ENCODE measurements at regions not wholly inside any gene's neighbourhood (a gene's known extent, or its start where the extent isn't known, plus 50 kb on each side); places are given as distances from the start of the nearest gene placed in this dataset.

- no peaks in the 10 kb centered on the region for H3K27me3 ChIP-seq (ENCODE audit: control insufficient read depth, insufficient read depth, low read length)
- ATAC-seq (no peak), DNase-seq (ENCODE audit: low read depth, low spot score) (no peak)
- no peaks in the 10 kb centered on the region for H3K9me3 ChIP-seq (ENCODE audit: control insufficient read depth, insufficient read depth, low read depth, low read length)
- no peak overlapping the region for H3K4me3 ChIP-seq (ENCODE audit: low read depth in 2 of 2, low read length in 2 of 2)
- no peaks in the 10 kb centered on the region for H3K36me3 ChIP-seq (ENCODE audit: control insufficient read depth, insufficient read depth, low read length)
- intact Hi-C loops (cut with micrococcal nuclease; ENCODE audit: unreplicated experiment) (no loop called here), in situ Hi-C loops (cut with HindIII; ENCODE audit: low pct_unique_long_range_greater_than_20kb, low sequenced_read_pairs) (no loop called here)
- BruUV-seq (replicated peaks), result no TSS peak
- CTCF ChIA-PET, result no interaction called here
- TF ChIP-seq SIN3A (IDR thresholded peaks at IDR 0.05; ENCODE audit: borderline replicate concordance, insufficient read depth, low read depth, low read length), result no peak
- TF ChIP-seq REST (IDR thresholded peaks at IDR 0.05; ENCODE audit: insufficient read depth in 1 of 2, low read depth in 2 of 2, low read length in 1 of 2), result no peak
- TF ChIP-seq, protein P1, sequence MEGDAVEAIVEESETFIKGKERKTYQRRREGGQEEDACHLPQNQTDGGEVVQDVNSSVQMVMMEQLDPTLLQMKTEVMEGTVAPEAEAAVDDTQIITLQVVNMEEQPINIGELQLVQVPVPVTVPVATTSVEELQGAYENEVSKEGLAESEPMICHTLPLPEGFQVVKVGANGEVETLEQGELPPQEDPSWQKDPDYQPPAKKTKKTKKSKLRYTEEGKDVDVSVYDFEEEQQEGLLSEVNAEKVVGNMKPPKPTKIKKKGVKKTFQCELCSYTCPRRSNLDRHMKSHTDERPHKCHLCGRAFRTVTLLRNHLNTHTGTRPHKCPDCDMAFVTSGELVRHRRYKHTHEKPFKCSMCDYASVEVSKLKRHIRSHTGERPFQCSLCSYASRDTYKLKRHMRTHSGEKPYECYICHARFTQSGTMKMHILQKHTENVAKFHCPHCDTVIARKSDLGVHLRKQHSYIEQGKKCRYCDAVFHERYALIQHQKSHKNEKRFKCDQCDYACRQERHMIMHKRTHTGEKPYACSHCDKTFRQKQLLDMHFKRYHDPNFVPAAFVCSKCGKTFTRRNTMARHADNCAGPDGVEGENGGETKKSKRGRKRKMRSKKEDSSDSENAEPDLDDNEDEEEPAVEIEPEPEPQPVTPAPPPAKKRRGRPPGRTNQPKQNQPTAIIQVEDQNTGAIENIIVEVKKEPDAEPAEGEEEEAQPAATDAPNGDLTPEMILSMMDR (IDR thresholded peaks at IDR 0.05), result no peak
- no peak for TF ChIP-seq POLR2AphosphoS5 (IDR thresholded peaks at IDR 0.05; ENCODE audit: low read depth, low read length)
- TF ChIP-seq TCF7L2 (IDR thresholded peaks at IDR 0.05; ENCODE audit: low read depth, low read length), result no peak
- POLR2A ChIA-PET, result no interaction called here
- no peak overlapping the region for H3K27ac ChIP-seq (ENCODE audit: low read length)
- H3K4me1 ChIP-seq (ENCODE audit: control insufficient read depth, insufficient read depth, low read length), result no peaks in the 10 kb centered on the region
Observed at GRCh38 chr13:76647550-76647949, 238.7 kb downstream of the KCTD12 start.

GRCh38 chr13:76646946-76647345 is 239.3 kb downstream of the KCTD12 start:
- no peaks in the 10 kb centered on the region for H3K4me1 ChIP-seq (ENCODE audit: control insufficient read depth, insufficient read depth, low read length)
- no peaks in the 10 kb centered on the region for H3K36me3 ChIP-seq (ENCODE audit: control insufficient read depth, insufficient read depth, low read length)
- TF ChIP-seq TCF7L2 (IDR thresholded peaks at IDR 0.05; ENCODE audit: low read depth, low read length) (no peak), REST (IDR thresholded peaks at IDR 0.05; ENCODE audit: insufficient read depth in 1 of 2, low read depth in 2 of 2, low read length in 1 of 2) (no peak), POLR2AphosphoS5 (IDR thresholded peaks at IDR 0.05; ENCODE audit: low read depth, low read length) (no peak), SIN3A (IDR thresholded peaks at IDR 0.05; ENCODE audit: borderline replicate concordance, insufficient read depth, low read depth, low read length) (no peak)
- TF ChIP-seq, protein P1 (IDR thresholded peaks at IDR 0.05), result no peak
- H3K9me3 ChIP-seq (ENCODE audit: control insufficient read depth, insufficient read depth, low read depth, low read length), result no peaks in the 10 kb centered on the region
- BruUV-seq (replicated peaks), result no TSS peak
- no peak for ATAC-seq
- ChIA-PET POLR2A (no interaction called here), CTCF (no interaction called here)
- intact Hi-C loops (cut with micrococcal nuclease; ENCODE audit: unreplicated experiment), result no loop called here
- no peak for DNase-seq (ENCODE audit: low read depth, low spot score)
- H3K27me3 ChIP-seq (ENCODE audit: control insufficient read depth, insufficient read depth, low read length), result no peaks in the 10 kb centered on the region
- in situ Hi-C loops (cut with HindIII; ENCODE audit: low pct_unique_long_range_greater_than_20kb, low sequenced_read_pairs), result no loop called here
- no peak overlapping the region for H3K4me3 ChIP-seq (ENCODE audit: low read depth in 2 of 2, low read length in 2 of 2)
- no peak overlapping the region for H3K27ac ChIP-seq (ENCODE audit: low read length)

All from Panc1 (cell line).